Hepatocyte (in vitro differentiated cells): ENCODE measurements at regions not wholly inside any gene's neighbourhood (a gene's known extent, or its start where the extent isn't known, plus 50 kb on each side); places are given as distances from the start of the nearest gene placed in this dataset.

ENCODE experiments used
- DNase-seq: peaks from one replicate; pipeline ENCODE4 v3.0.0-alpha.2; 2016; ENCODE audit warnings: low spot score
- H2AFZ ChIP-seq: fragments of 200-600 bp; sonication (generic); 2 replicates; pipeline ENCODE4 v1.6.0; 2016; ENCODE audit warnings: antibody characterized with exemption, mild to moderate bottlenecking
- H3K27ac ChIP-seq: fragments of 200-600 bp; sonication (generic); 2 replicates; pipeline ENCODE4 v1.5.1; 2016; ENCODE audit warnings: mild to moderate bottlenecking
- H3K27me3 ChIP-seq: fragments of 200-600 bp; sonication (generic); 2 replicates; pipeline ENCODE4 v1.6.1; 2016
- H3K36me3 ChIP-seq: fragments of 200-600 bp; sonication (generic); replicated peaks from 2 replicates; pipeline ENCODE4 v1.5.1; 2016; ENCODE audit warnings: low read depth; ENCODE audit not compliant: insufficient read depth
- H3K4me1 ChIP-seq: fragments of 200-600 bp; sonication (generic); 2 replicates; pipeline ENCODE4 v1.5.1; 2016; ENCODE audit warnings: mild to moderate bottlenecking, moderate library complexity; ENCODE audit not compliant: insufficient read depth
- H3K4me2 ChIP-seq: fragments of 200-600 bp; sonication (generic); 2 replicates; pipeline ENCODE4 v1.6.0; 2016
- H3K4me3 ChIP-seq: fragments of 200-600 bp; sonication (generic); 2 replicates; pipeline ENCODE4 v1.5.1; 2016; ENCODE audit warnings: mild to moderate bottlenecking
- H3K79me2 ChIP-seq: fragments of 200-600 bp; sonication (generic); 2 replicates; pipeline ENCODE4 v1.6.0; 2017; ENCODE audit warnings: mild to moderate bottlenecking
- H3K9me2 ChIP-seq: fragments of 200-600 bp; sonication (generic); replicated peaks from 2 replicates; pipeline ENCODE4 v1.6.0; 2017; ENCODE audit warnings: mild to moderate bottlenecking; ENCODE audit not compliant: insufficient read depth
- H3K9me3 ChIP-seq: fragments of 200-600 bp; sonication (generic); 2 replicates; pipeline ENCODE4 v1.5.1; 2016; ENCODE audit warnings: low read depth, mild to moderate bottlenecking
- H4K20me1 ChIP-seq: fragments of 200-600 bp; sonication (generic); 2 replicates; pipeline ENCODE4 v1.6.0; 2016; ENCODE audit warnings: mild to moderate bottlenecking; ENCODE audit not compliant: insufficient read depth, poor library complexity, severe bottlenecking
- EZH2 ChIP-seq: fragments of 200-600 bp; sonication (generic); IDR thresholded peaks from 2 replicates; pipeline ENCODE4 v1.6.1; 2016; ENCODE audit warnings: antibody characterized with exemption, mild to moderate bottlenecking, borderline replicate concordance
- EZH2phosphoT487 ChIP-seq: fragments of 200-600 bp; sonication (generic); IDR thresholded peaks from one replicate; pipeline ENCODE4 v1.6.1; 2018; ENCODE audit warnings: antibody characterized with exemption, mild to moderate bottlenecking, low read depth, moderate library complexity; ENCODE audit not compliant: unreplicated experiment, severe bottlenecking
- WGBS: methylation state at CpG from one replicate; pipeline ENCODE4 v1.1.6; 2016; ENCODE audit warnings: low lambda C conversion rate; ENCODE audit errors: missing lambda C conversion rate; 5-methylcytosine and 5-hydroxymethylcytosine counted together
- TF ChIP-seq, protein P1 (sequence below): fragments of 200-600 bp; sonication (generic); IDR thresholded peaks from 2 replicates; pipeline ENCODE4 v1.5.1; 2016; ENCODE audit warnings: antibody characterized with exemption, mild to moderate bottlenecking; ENCODE audit not compliant: poor library complexity

- no peaks in the 10 kb centered on the region for H3K9me3 ChIP-seq
- H3K4me3 ChIP-seq, result no peak overlapping the region
- H3K4me1 ChIP-seq, result no peaks in the 10 kb centered on the region
- H3K79me2 ChIP-seq, result no peaks in the 10 kb centered on the region
- no peaks in the 10 kb centered on the region for H3K9me2 ChIP-seq
- no peaks in the 10 kb centered on the region for H3K36me3 ChIP-seq
- no peak for TF ChIP-seq EZH2phosphoT487
- no peak overlapping the region for H3K4me2 ChIP-seq
- no peak overlapping the region for H3K27ac ChIP-seq
- no peaks in the 10 kb centered on the region for H3K27me3 ChIP-seq
- WGBS, result 91% methylated on average over 5 of the region's 5 CpGs
- no peak for DNase-seq
- H2AFZ ChIP-seq, result no peak overlapping the region
- no peaks in the 10 kb centered on the region for H4K20me1 ChIP-seq
These were observed 55.8 kb upstream of the SLC7A14 start for GRCh38 chr3:170641510-170642236.

DNA sequence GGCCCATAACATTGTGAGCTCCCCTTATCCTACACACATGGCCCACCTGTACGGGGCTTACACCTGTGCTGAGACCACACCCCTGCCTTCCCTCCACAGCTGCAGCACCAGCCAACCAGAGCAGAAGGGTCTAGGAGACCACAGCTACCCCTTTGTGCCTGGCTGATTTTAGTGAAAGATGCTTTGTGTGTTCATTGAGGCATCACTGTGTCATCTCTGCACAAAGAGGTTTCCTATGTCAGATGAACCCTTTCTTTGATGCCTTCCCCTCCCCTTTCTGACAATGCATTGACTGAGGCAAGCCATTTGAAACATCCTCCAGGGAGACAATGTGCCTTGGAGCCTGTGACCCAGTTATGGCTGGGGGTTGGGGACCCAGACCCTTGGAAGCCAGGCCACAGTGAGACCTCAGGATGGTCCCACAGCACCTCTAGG lies 54.9 kb upstream of the SLC7A14 start:
- 80% methylated on average over 1 of the region's 1 CpG for WGBS
- TF ChIP-seq, protein P1, sequence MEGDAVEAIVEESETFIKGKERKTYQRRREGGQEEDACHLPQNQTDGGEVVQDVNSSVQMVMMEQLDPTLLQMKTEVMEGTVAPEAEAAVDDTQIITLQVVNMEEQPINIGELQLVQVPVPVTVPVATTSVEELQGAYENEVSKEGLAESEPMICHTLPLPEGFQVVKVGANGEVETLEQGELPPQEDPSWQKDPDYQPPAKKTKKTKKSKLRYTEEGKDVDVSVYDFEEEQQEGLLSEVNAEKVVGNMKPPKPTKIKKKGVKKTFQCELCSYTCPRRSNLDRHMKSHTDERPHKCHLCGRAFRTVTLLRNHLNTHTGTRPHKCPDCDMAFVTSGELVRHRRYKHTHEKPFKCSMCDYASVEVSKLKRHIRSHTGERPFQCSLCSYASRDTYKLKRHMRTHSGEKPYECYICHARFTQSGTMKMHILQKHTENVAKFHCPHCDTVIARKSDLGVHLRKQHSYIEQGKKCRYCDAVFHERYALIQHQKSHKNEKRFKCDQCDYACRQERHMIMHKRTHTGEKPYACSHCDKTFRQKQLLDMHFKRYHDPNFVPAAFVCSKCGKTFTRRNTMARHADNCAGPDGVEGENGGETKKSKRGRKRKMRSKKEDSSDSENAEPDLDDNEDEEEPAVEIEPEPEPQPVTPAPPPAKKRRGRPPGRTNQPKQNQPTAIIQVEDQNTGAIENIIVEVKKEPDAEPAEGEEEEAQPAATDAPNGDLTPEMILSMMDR, result no peak
- TF ChIP-seq EZH2phosphoT487 (no peak), EZH2 (no peak)
- no peak for DNase-seq
- no peak overlapping the region for H3K4me3 ChIP-seq
- H3K36me3 ChIP-seq, result no peaks in the 10 kb centered on the region
- no peaks in the 10 kb centered on the region for H3K79me2 ChIP-seq
- H3K9me3 ChIP-seq, result no peaks in the 10 kb centered on the region
- H3K27me3 ChIP-seq, result no peaks in the 10 kb centered on the region
- H3K4me1 ChIP-seq, result no peaks in the 10 kb centered on the region
- H3K9me2 ChIP-seq, result no peaks in the 10 kb centered on the region
- no peaks in the 10 kb centered on the region for H4K20me1 ChIP-seq
- H3K27ac ChIP-seq, result no peak overlapping the region
- H2AFZ ChIP-seq, result no peak overlapping the region
- H3K4me2 ChIP-seq, result no peak overlapping the region

- H3K27ac ChIP-seq, result no peak overlapping the region
- H3K36me3 ChIP-seq, result no peaks in the 10 kb centered on the region
- no peaks in the 10 kb centered on the region for H3K27me3 ChIP-seq
- no peaks in the 10 kb centered on the region for H3K79me2 ChIP-seq
- no peaks in the 10 kb centered on the region for H3K4me1 ChIP-seq
- 90% methylated on average over 4 of the region's 4 CpGs for WGBS
- no peaks in the 10 kb centered on the region for H3K9me3 ChIP-seq
- no peak overlapping the region for H2AFZ ChIP-seq
- no peak for TF ChIP-seq EZH2
- no peak for TF ChIP-seq EZH2phosphoT487
- TF ChIP-seq, protein P1, result no peak
- no peaks in the 10 kb centered on the region for H3K9me2 ChIP-seq
- no peak for DNase-seq
- no peak overlapping the region for H3K4me2 ChIP-seq
- H4K20me1 ChIP-seq, result no peaks in the 10 kb centered on the region
- H3K4me3 ChIP-seq, result no peak overlapping the region
These were observed 53.1 kb upstream of the SLC7A14 start for GRCh38 chr3:170638988-170639387.

DNA sequence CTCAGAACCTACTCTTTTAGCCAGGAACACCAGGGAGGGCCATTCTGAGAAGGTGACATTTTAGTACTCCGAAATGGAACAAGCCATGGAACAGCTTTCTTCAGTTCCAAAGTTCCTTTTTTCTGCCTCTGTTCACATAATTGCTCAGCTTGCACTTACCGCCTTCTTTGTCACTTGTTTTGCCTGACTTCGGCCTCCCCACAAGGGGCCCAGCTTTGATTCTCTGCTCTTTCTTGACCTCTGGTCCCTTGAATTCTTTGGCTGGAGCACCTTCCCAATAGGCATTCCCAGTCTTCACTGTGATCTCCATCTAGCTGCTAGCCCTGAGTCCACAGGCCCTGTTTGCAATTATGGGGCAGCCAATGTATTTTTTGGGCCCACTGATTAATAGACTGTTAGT lies 51.4 kb upstream of the SLC7A14 start:
- no peak overlapping the region for H2AFZ ChIP-seq
- no peak overlapping the region for H3K4me3 ChIP-seq
- no peaks in the 10 kb centered on the region for H3K9me3 ChIP-seq
- no peaks in the 10 kb centered on the region for H3K9me2 ChIP-seq
- H3K27me3 ChIP-seq, result no peaks in the 10 kb centered on the region
- H3K79me2 ChIP-seq, result no peaks in the 10 kb centered on the region
- DNase-seq, result no peak
- WGBS, result 97% methylated on average over 3 of the region's 3 CpGs
- H3K27ac ChIP-seq, result no peak overlapping the region
- H3K4me1 ChIP-seq, result no peaks in the 10 kb centered on the region
- no peaks in the 10 kb centered on the region for H4K20me1 ChIP-seq
- H3K36me3 ChIP-seq, result no peaks in the 10 kb centered on the region
- TF ChIP-seq EZH2phosphoT487, result no peak
- no peak for TF ChIP-seq EZH2
- TF ChIP-seq, protein P1, result no peak
- H3K4me2 ChIP-seq, result no peak overlapping the region
